HepG2 (cell line): ENCODE measurements at regions not wholly inside any gene's neighbourhood (a gene's known extent, or its start where the extent isn't known, plus 50 kb on each side); places are given as distances from the start of the nearest gene placed in this dataset.

Experiments used
- ATAC-seq: fragments of 200-7000 bp; cut with Tn5 transposase; 3 replicates; pipeline ENCODE4 v1.9.1; 2020; ENCODE audit warnings: mild to moderate bottlenecking, moderate library complexity
- BruUV-seq: library from RNA; stranded (reverse); fragments of 400-500 nt; replicated peaks from 2 replicates; lab custom pipeline; 2021; lab: Mats Ljungman, UMichigan
- CTCF ChIA-PET: fragments of 300-600 bp; formaldehyde crosslinking; extraction: SDS; loops from one replicate; lab custom pipeline; 2021; ENCODE audit warnings: low total read pairs, inconsistent platforms, low intra/inter-chr PET ratio; lab: Yijun Ruan, JAX
- POLR2A ChIA-PET: fragments of 350-600 bp; sonication (Branson Sonifier 250); formaldehyde crosslinking; loops from one replicate; lab custom pipeline; 2020; ENCODE audit warnings: antibody characterized with exemption, inconsistent platforms; lab: Yijun Ruan, JAX
- DNase-seq: peaks from one replicate; pipeline ENCODE4 v3.0.0-alpha.2; 2015; ENCODE audit warnings: low spot score
- FAIRE-seq: peaks from 3 replicates; lab custom pipeline; 2011; peaks lifted over from hg19 to GRCh38; lab: Jason Lieb, UNC
- H2AFZ ChIP-seq: one replicate; pipeline ENCODE4 v1.6.1; 2011; ENCODE audit warnings: low read length, inconsistent platforms
- H3K27ac ChIP-seq: fragments of 300-600 bp; 3 replicates; pipeline ENCODE4 v1.8.0; 2011; ENCODE audit warnings: mixed run types, mild to moderate bottlenecking, mixed read lengths, low read length, inconsistent platforms; ENCODE audit not compliant: insufficient read depth; ENCODE audit errors: extremely low read length
- H3K27me3 ChIP-seq, 2 experiments: fragments of 200-600 bp in 1 of 2; 2 replicates in 1 of 2; 3 replicates in 1 of 2; pipeline versions ENCODE4 v1.6.0 to v1.8.0; 2011; ENCODE audit warnings: low read length in 2 of 2, mild to moderate bottlenecking in 2 of 2, moderate library complexity in 2 of 2, inconsistent platforms in 1 of 2; ENCODE audit not compliant: insufficient read depth in 2 of 2, control insufficient read depth in 1 of 2
- H3K36me3 ChIP-seq, 2 experiments: fragments of 200-600 bp in 1 of 2; replicated peaks in 1 of 2; 2 replicates in 1 of 2; 3 replicates in 1 of 2; pipeline versions ENCODE4 v1.5.1 to v1.8.0; 2011; ENCODE audit warnings: low read length in 2 of 2, inconsistent platforms in 1 of 2; ENCODE audit not compliant: insufficient read depth in 2 of 2, control insufficient read depth in 1 of 2
- H3K4me1 ChIP-seq: 2 replicates; pipeline ENCODE4 v1.5.1; 2012; ENCODE audit warnings: low read length, inconsistent platforms; ENCODE audit not compliant: insufficient read depth
- H3K4me2 ChIP-seq: 2 replicates; pipeline ENCODE4 v1.6.0; 2011; ENCODE audit warnings: low read depth, low read length, inconsistent platforms
- H3K4me3 ChIP-seq, 3 experiments: fragments of 200-600 bp in 1 of 3; sonication (generic), shearing (Covaris generic) in 1 of 3; replicated peaks in 1 of 3; 2 replicates each; pipeline ENCODE4 v1.5.1; 2011 to 2016; ENCODE audit warnings: low read length in 3 of 3, inconsistent platforms in 2 of 3, low read depth in 2 of 3, mild to moderate bottlenecking in 2 of 3, control low read depth in 1 of 3, mixed read lengths in 1 of 3; ENCODE audit not compliant: insufficient read depth in 1 of 3
- H3K79me2 ChIP-seq: one replicate; pipeline ENCODE4 v1.6.1; 2011; ENCODE audit warnings: low read length, inconsistent platforms; ENCODE audit not compliant: insufficient read depth
- H3K9ac ChIP-seq: 2 replicates; pipeline ENCODE4 v1.6.0; 2011; ENCODE audit warnings: mild to moderate bottlenecking, low read depth, low read length, inconsistent platforms; ENCODE audit not compliant: insufficient read depth
- H3K9me3 ChIP-seq: 2 replicates; pipeline ENCODE4 v1.5.1; 2012; ENCODE audit warnings: mild to moderate bottlenecking, low read length
- H4K20me1 ChIP-seq: 2 replicates; pipeline ENCODE4 v1.6.0; 2011; ENCODE audit warnings: inconsistent platforms, mild to moderate bottlenecking, low read length, moderate library complexity; ENCODE audit not compliant: insufficient read depth
- ARNTL ChIP-seq: sonication (generic); formaldehyde crosslinking; IDR thresholded peaks from 2 replicates; pipeline ENCODE4 v1.4.0; 2020; ENCODE audit warnings: mild to moderate bottlenecking, missing genetic modification reagents
- BRF2 ChIP-seq: sonication (generic); formaldehyde crosslinking; IDR thresholded peaks from 2 replicates; pipeline ENCODE4 v1.8.1; 2022; ENCODE audit warnings: mild to moderate bottlenecking, missing genetic modification reagents
- ESRRA ChIP-seq: sonication (generic); formaldehyde crosslinking; IDR thresholded peaks from 2 replicates; pipeline ENCODE4 v1.5.1; 2020; ENCODE audit warnings: mild to moderate bottlenecking, low read depth, missing genetic modification reagents
- FOXA3 ChIP-seq: IDR thresholded peaks from 2 replicates; pipeline ENCODE4 v1.6.1; 2016; ENCODE audit warnings: missing genetic modification reagents, missing compliant biosample characterization
- GLI4 ChIP-seq: sonication (generic); formaldehyde crosslinking; IDR thresholded peaks from 2 replicates; pipeline ENCODE4 v1.5.1; 2020; ENCODE audit warnings: missing genetic modification reagents, mild to moderate bottlenecking, moderate library complexity, borderline replicate concordance
- GTF2F1 ChIP-seq: fragments of 150-350 bp; IDR thresholded peaks from 2 replicates; pipeline ENCODE4 v1.6.1; 2014; ENCODE audit warnings: low read length
- HMG20A ChIP-seq: IDR thresholded peaks from 2 replicates; pipeline ENCODE4 v1.6.1; 2016; ENCODE audit warnings: borderline replicate concordance
- MZF1 ChIP-seq: sonication (generic); formaldehyde crosslinking; IDR thresholded peaks from 2 replicates; pipeline ENCODE4 v1.8.1; 2023; ENCODE audit warnings: mild to moderate bottlenecking, missing genetic modification reagents, borderline replicate concordance
- NCOR1 ChIP-seq: fragments of 200-600 bp; sonication (generic); IDR thresholded peaks from 2 replicates; pipeline ENCODE4 v1.7.0; 2017; ENCODE audit warnings: antibody characterized with exemption, low read length, borderline replicate concordance
- PLSCR1 ChIP-seq: sonication (generic); formaldehyde crosslinking; IDR thresholded peaks from 2 replicates; pipeline ENCODE4 v1.5.0; 2020; ENCODE audit warnings: missing genetic modification reagents, mild to moderate bottlenecking, borderline replicate concordance
- TCF12 ChIP-seq, 2 experiments: fragments of 450-650 bp in 1 of 2; sonication (generic) in 1 of 2; formaldehyde crosslinking in 1 of 2; IDR thresholded peaks; 2 replicates each; pipeline versions ENCODE4 v1.6.1 to v1.8.0; 2017 to 2022; ENCODE audit warnings: antibody characterized with exemption in 1 of 2, mild to moderate bottlenecking in 1 of 2, missing genetic modification reagents in 1 of 2, moderate library complexity in 1 of 2
- YEATS4 ChIP-seq: sonication (generic); formaldehyde crosslinking; IDR thresholded peaks from 2 replicates; pipeline ENCODE4 v1.4.0; 2020; ENCODE audit warnings: missing genetic modification reagents, borderline replicate concordance
- ZBTB2 ChIP-seq: sonication (generic); formaldehyde crosslinking; IDR thresholded peaks from 2 replicates; pipeline ENCODE4 v1.8.0; 2022; ENCODE audit warnings: low read depth, missing genetic modification reagents
- ZKSCAN1 ChIP-seq: fragments of 150-350 bp; IDR thresholded peaks from 2 replicates; pipeline ENCODE4 v1.6.1; 2014; ENCODE audit warnings: low read length
- ZNF275 ChIP-seq: sonication (generic); formaldehyde crosslinking; IDR thresholded peaks from 2 replicates; pipeline ENCODE4 v1.8.0; 2022; ENCODE audit warnings: missing genetic modification reagents, mild to moderate bottlenecking, inconsistent platforms, borderline replicate concordance
- ZNF326 ChIP-seq: sonication (generic); formaldehyde crosslinking; IDR thresholded peaks from 2 replicates; pipeline ENCODE4 v1.4.0; 2020; ENCODE audit warnings: missing genetic modification reagents, borderline replicate concordance
- ZNF546 ChIP-seq: sonication (generic); formaldehyde crosslinking; conservative IDR thresholded peaks from 2 replicates; pipeline ENCODE4 v1.8.1; 2023; ENCODE audit warnings: mild to moderate bottlenecking, missing genetic modification reagents
- ZNF670 ChIP-seq: sonication (generic); formaldehyde crosslinking; IDR thresholded peaks from 2 replicates; pipeline ENCODE4 v1.8.0; 2022; ENCODE audit warnings: mild to moderate bottlenecking, missing genetic modification reagents, borderline replicate concordance
- ZNF891 ChIP-seq: sonication (generic); formaldehyde crosslinking; IDR thresholded peaks from 2 replicates; pipeline ENCODE4 v1.5.0; 2020; ENCODE audit warnings: mild to moderate bottlenecking, missing genetic modification reagents
- ZSCAN29 ChIP-seq: sonication (generic); formaldehyde crosslinking; conservative IDR thresholded peaks from 2 replicates; pipeline ENCODE4 v1.4.0; 2020; ENCODE audit warnings: mild to moderate bottlenecking, missing genetic modification reagents
- WGBS: methylation state at CpG from one replicate; pipeline ENCODE4 v1.1.6; 2017; ENCODE audit warnings: low lambda C conversion rate; 5-methylcytosine and 5-hydroxymethylcytosine counted together
- in situ Hi-C: cut with HindIII; loops from 2 replicates; pipeline ENCODE4 v1.10.0; 2017; ENCODE audit warnings: low pct_unique_long_range_greater_than_20kb; ENCODE audit not compliant: extremely low pct_ligation_motif_present
- intact Hi-C: fragments of 100-400 bp; cut with micrococcal nuclease; formaldehyde crosslinking; loops from one replicate; pipeline ENCODE4 v1.10.0; 2022; ENCODE audit not compliant: unreplicated experiment

GRCh38 chr9:126027566-126027965 is 280.4 kb downstream of the PBX3 start (continued):
- TF ChIP-seq NCOR1 (no peak), ZNF326 (no peak), BRF2 (no peak)

- no TSS peak for BruUV-seq
- H3K9ac ChIP-seq: no peak overlapping the region
- H4K20me1 ChIP-seq: no peaks in the 10 kb centered on the region
- H3K4me3 ChIP-seq: no peak overlapping the region
- TF ChIP-seq TCF12 (IDR thresholded peaks at IDR 0.05) (no peak), TCF12 (CRISPR knock-in tag; IDR thresholded peaks at IDR 0.05) (no peak), ZNF275 (no peak), HMG20A (no peak), ESRRA (CRISPR knock-in tag) (no peak), PLSCR1 (CRISPR knock-in tag) (no peak), ZKSCAN1 (no peak), MZF1 (no peak), ARNTL (CRISPR knock-in tag) (no peak), YEATS4 (CRISPR knock-in tag) (no peak), FOXA3 (CRISPR knock-in tag) (no peak), ZNF546 (CRISPR knock-in tag) (no peak), ZNF891 (CRISPR knock-in tag) (no peak), ZSCAN29 (CRISPR knock-in tag) (no peak), ZBTB2 (CRISPR knock-in tag) (no peak), GTF2F1 (no peak), GLI4 (CRISPR knock-in tag) (no peak), ZNF670 (CRISPR knock-in tag) (no peak)
- in situ Hi-C loops (no loop called here), intact Hi-C loops (no loop called here)
- no peaks in the 10 kb centered on the region; a peak in 1 of 5 replicates for H3K27me3 ChIP-seq
- WGBS: 47% methylated on average over 10 of the region's 10 CpGs
- H3K9me3 ChIP-seq: no peaks in the 10 kb centered on the region
- H2AFZ ChIP-seq: no peak overlapping the region
- CTCF ChIA-PET: no interaction called here
- DNase-seq (no peak), ATAC-seq (no peak), FAIRE-seq (no peak)
- H3K4me1 ChIP-seq: no peaks in the 10 kb centered on the region
- H3K36me3 ChIP-seq: no peaks in the 10 kb centered on the region
- no peaks in the 10 kb centered on the region for H3K79me2 ChIP-seq
- H3K27ac ChIP-seq: no peak overlapping the region
- POLR2A ChIA-PET: no interaction called here
- H3K4me2 ChIP-seq: no peak overlapping the region
Observed at GRCh38 chr9:126028746-126029145, 281.6 kb downstream of the PBX3 start.
